ENCODE measurements at regions not wholly inside any gene's neighbourhood (a gene's known extent, or its start where the extent isn't known, plus 50 kb on each side); places are given as distances from the start of the nearest gene placed in this dataset.

GRCh38 chr15:47412136-47412535 is 305.2 kb upstream of the SEMA6D start:
- DNase-seq (ENCODE audit: low read depth in 1 of 2, low spot score in 1 of 2): no peak
- POLR2A ChIA-PET: no interaction called here
- TF ChIP-seq MAX (IDR thresholded peaks at IDR 0.05) (no peak), FOXS1 (CRISPR knock-in tag; IDR thresholded peaks at IDR 0.05) (no peak), RCOR1 (IDR thresholded peaks at IDR 0.05; ENCODE audit: low read depth, low read length) (no peak), JUNB (IDR thresholded peaks at IDR 0.05) (no peak), HES2 (IDR thresholded peaks at IDR 0.05) (no peak)
- no peak for FAIRE-seq
- ATAC-seq: no peak
- Histone ChIP-seq H3K9me3 (no peaks in the 10 kb centered on the region), H3K4me1 (no peaks in the 10 kb centered on the region), H3K27ac (no peak overlapping the region), H3K4me3 (no peak overlapping the region), H3K4me2 (no peak overlapping the region)
- CTCF ChIA-PET: no interaction called here
- 41% methylated on average over 3 of the region's 3 CpGs for WGBS (ENCODE audit: missing lambda C conversion rate)

GRCh38 chr15:47412802-47413201 is 304.5 kb upstream of the SEMA6D start:
- Histone ChIP-seq H3K9me3 (no peaks in the 10 kb centered on the region), H3K27ac (no peak overlapping the region), H3K4me1 (no peaks in the 10 kb centered on the region), H3K4me2 (no peak overlapping the region), H3K4me3 (no peak overlapping the region)
- 17% methylated on average over 4 of the region's 4 CpGs for WGBS (ENCODE audit: missing lambda C conversion rate)
- FAIRE-seq: no peak
- no peak for DNase-seq (ENCODE audit: low read depth in 1 of 2, low spot score in 1 of 2)
- ATAC-seq: no peak
- no peak for TF ChIP-seq USF2 (IDR thresholded peaks at IDR 0.05)
- no peak for TF ChIP-seq RAD21 (conservative IDR thresholded peaks at IDR 0.05 in 1 of 2, IDR thresholded peaks at IDR 0.05 in 1 of 2)
- TF ChIP-seq ZNF302 (CRISPR knock-in tag; IDR thresholded peaks at IDR 0.05): no peak
- no peak for TF ChIP-seq HES2 (IDR thresholded peaks at IDR 0.05)
- POLR2A ChIA-PET: no interaction called here
- CTCF ChIA-PET: no interaction called here

GRCh38 chr15:47414207-47414606 is 303.1 kb upstream of the SEMA6D start:
- ChIA-PET CTCF (no interaction called here), POLR2A (no interaction called here)
- Histone ChIP-seq H3K9me3 (no peaks in the 10 kb centered on the region), H3K4me1 (no peaks in the 10 kb centered on the region), H3K27ac (no peak overlapping the region), H3K4me2 (no peak overlapping the region), H3K4me3 (no peak overlapping the region)
- TF ChIP-seq MAX (IDR thresholded peaks at IDR 0.05): no peak
- TF ChIP-seq ESRRA (IDR thresholded peaks at IDR 0.05; ENCODE audit: borderline replicate concordance, low read length): no peak
- TF ChIP-seq FOSL2 (IDR thresholded peaks at IDR 0.05): no peak
- no peak for TF ChIP-seq FOSL2 (CRISPR knock-in tag; IDR thresholded peaks at IDR 0.05)
- no peak for TF ChIP-seq CEBPB (IDR thresholded peaks at IDR 0.05)
- no peak for TF ChIP-seq REST (IDR thresholded peaks at IDR 0.05)
- TF ChIP-seq CBX8 (IDR thresholded peaks at IDR 0.05): no peak
- TF ChIP-seq HOXA7 (CRISPR knock-in tag; IDR thresholded peaks at IDR 0.05): no peak
- TF ChIP-seq HDAC2 (IDR thresholded peaks at IDR 0.05): no peak
- TF ChIP-seq CHD2 (IDR thresholded peaks at IDR 0.05; ENCODE audit: low read length, partially characterized antibody): no peak
- ATAC-seq: no peak
- WGBS (ENCODE audit: missing lambda C conversion rate): 4% methylated on average over 2 of the region's 2 CpGs
- no peak for FAIRE-seq
- no peak for DNase-seq (ENCODE audit: low read depth in 1 of 2, low spot score in 1 of 2)

All from A549 (cell line).